ENCODE measurements at regions not wholly inside any gene's neighbourhood (a gene's known extent, or its start where the extent isn't known, plus 50 kb on each side); places are given as distances from the start of the nearest gene placed in this dataset.

- H2BK15ac ChIP-seq (ENCODE audit: low read depth, low read length), result no peak overlapping the region
- Mint-ChIP-seq H3K9me3 (peaks cover 19 to 23% of the 10 kb centered on the region in 2 experiments), H3K27ac (no peak overlapping the region), H3K36me3 (ENCODE audit: insufficient read depth in 1 of 3, low read depth in 3 of 3) (peaks cover 0 to 18% (median 3%) of the 10 kb centered on the region in 3 experiments; a peak in 4 of 7 replicates), H3K4me3 (no peak overlapping the region; a peak in 1 of 5 replicates), H3K4me1 (peaks cover 10 to 11% of the 10 kb centered on the region in 2 experiments), H3K27me3 (ENCODE audit: low read depth) (no peaks in the 10 kb centered on the region; the same call in 1 of the 2 replicates)
- no peak overlapping the region for H3T11ph ChIP-seq (ENCODE audit: low read length)
- no peak overlapping the region for H3K23ac ChIP-seq (ENCODE audit: insufficient read length, low read depth, low read length)
- H3K56ac ChIP-seq (ENCODE audit: insufficient read length, low read depth, low read length), result no peak overlapping the region
- no CpG with 5 or more reads among the region's 7 CpGs for WGBS (ENCODE audit: extremely low coverage, insufficient read length, low lambda C conversion rate)
- peaks cover 5% of the 10 kb centered on the region; the same call in 1 of the 2 replicates for H3K4me1 ChIP-seq (ENCODE audit: insufficient read depth, low read length)
- H4K20me1 ChIP-seq (ENCODE audit: control insufficient read depth, insufficient read depth, insufficient read length), result no peaks in the 10 kb centered on the region
- TF ChIP-seq CTCF (conservative IDR thresholded peaks at IDR 0.05), result no peak
- no peaks in the 10 kb centered on the region for H3K79me1 ChIP-seq (ENCODE audit: insufficient read depth, low read depth, low read length, poor library complexity, severe bottlenecking)
- no peak overlapping the region for H4K8ac ChIP-seq (replicated peaks; ENCODE audit: insufficient read length, low read depth, low read length)
- no peak overlapping the region for H2AK5ac ChIP-seq (ENCODE audit: insufficient read length, low read length)
- H3K27ac ChIP-seq (ENCODE audit: insufficient read length, low read depth, low read length), result no peak overlapping the region
- no peak overlapping the region for H3K9ac ChIP-seq (ENCODE audit: extremely low read depth, insufficient read length, low read length)
- no peaks in the 10 kb centered on the region for H3K23me2 ChIP-seq (ENCODE audit: insufficient read length, low read depth, low read length, poor library complexity, severe bottlenecking)
- H4K5ac ChIP-seq (ENCODE audit: insufficient read length, low read depth, low read length), result no peak overlapping the region
- no peak overlapping the region for H4K91ac ChIP-seq (ENCODE audit: insufficient read length, low read depth, low read length)
- no peak overlapping the region for H2AFZ ChIP-seq (ENCODE audit: low read length)
- no peaks in the 10 kb centered on the region for H3K27me3 ChIP-seq (ENCODE audit: insufficient read depth, low read length)
- peak; percentile 15 for DNase-seq
- no peak overlapping the region for H3K18ac ChIP-seq (ENCODE audit: insufficient read length, low read depth, low read length)
- no peak overlapping the region for H3K4me2 ChIP-seq (ENCODE audit: insufficient read depth, insufficient read length, low read length)
- H3K4ac ChIP-seq (ENCODE audit: low read depth, low read length), result no peak overlapping the region
- no peaks in the 10 kb centered on the region for H3K79me2 ChIP-seq (ENCODE audit: insufficient read depth, low read length)
- H2BK20ac ChIP-seq (ENCODE audit: low read depth, low read length, poor library complexity, severe bottlenecking), result no peak overlapping the region
- no peak overlapping the region for H2BK120ac ChIP-seq (ENCODE audit: low read depth, low read length, poor library complexity, severe bottlenecking)
- no peak overlapping the region for H2BK5ac ChIP-seq (ENCODE audit: insufficient read length, low read length)
- no peak overlapping the region for H2BK12ac ChIP-seq (ENCODE audit: insufficient read length, low read depth, low read length)
- H3K9me3 ChIP-seq (ENCODE audit: control insufficient read depth, low read depth, low read length), result peaks cover 6% of the 10 kb centered on the region
- H3K14ac ChIP-seq (ENCODE audit: insufficient read depth, low read length), result no peak overlapping the region
Measured at GRCh38 chr10:131792809-131793208, 108.0 kb upstream of the PPP2R2D start.
